Nephron (organoid): ENCODE measurements at regions not wholly inside any gene's neighbourhood (a gene's known extent, or its start where the extent isn't known, plus 50 kb on each side); places are given as distances from the start of the nearest gene placed in this dataset.

Experiments
- H3K27ac Mint-ChIP-seq, 3 experiments: 2 replicates each; pipeline ENCODE4 v1.8.0; 2020; ENCODE audit warnings: mixed read lengths in 3 of 3, mild to moderate bottlenecking in 2 of 3, moderate library complexity in 1 of 3
- H3K27me3 Mint-ChIP-seq: 2 replicates; pipeline ENCODE4 v1.8.0; 2021; ENCODE audit warnings: low read depth, mild to moderate bottlenecking, moderate library complexity, mixed read lengths
- H3K36me3 Mint-ChIP-seq: 2 replicates; pipeline ENCODE4 v1.8.0; 2020; ENCODE audit warnings: low read depth, mixed read lengths
- H3K4me1 Mint-ChIP-seq: 2 replicates; pipeline ENCODE4 v1.8.0; 2020; ENCODE audit warnings: mixed read lengths
- H3K4me3 Mint-ChIP-seq, 3 experiments: 2 replicates each; pipeline ENCODE4 v1.8.0; 2020; ENCODE audit warnings: mild to moderate bottlenecking in 3 of 3, mixed read lengths in 3 of 3, moderate library complexity in 2 of 3
- H3K9me3 Mint-ChIP-seq: 2 replicates; pipeline ENCODE4 v1.8.0; 2020; ENCODE audit warnings: mixed read lengths
- CTCF ChIP-seq, 3 experiments: fragments of 200-600 bp; sonication (generic); IDR thresholded peaks; one replicate each; pipeline ENCODE4 v1.5.0; 2021; ENCODE audit warnings: antibody characterized with exemption in 3 of 3; ENCODE audit not compliant: unreplicated experiment in 3 of 3

GRCh38 chr10:10871352-10871751 is 146.3 kb upstream of the CELF2 start:
- Mint-ChIP-seq H3K36me3 (no peaks in the 10 kb centered on the region), H3K27ac (peak overlapping the region; percentile 32 to 81 (median 64)), H3K9me3 (peaks cover 2% of the 10 kb centered on the region), H3K27me3 (peaks cover 25% of the 10 kb centered on the region), H3K4me3 (no peak overlapping the region), H3K4me1 (peaks cover 37% of the 10 kb centered on the region)
- TF ChIP-seq CTCF (IDR thresholded peaks at IDR 0.05; ENCODE audit: unreplicated experiment in 3 of 3) = no peak

- H3K4me1 Mint-ChIP-seq = peaks cover 37% of the 10 kb centered on the region
- H3K36me3 Mint-ChIP-seq = no peaks in the 10 kb centered on the region
- peak overlapping the region; percentile 12 to 62 (median 37) for H3K27ac Mint-ChIP-seq
- peak overlapping the region in 1 of 3 experiments; percentile 4 for H3K4me3 Mint-ChIP-seq
- H3K9me3 Mint-ChIP-seq = peaks cover 2% of the 10 kb centered on the region
- TF ChIP-seq CTCF (IDR thresholded peaks at IDR 0.05; ENCODE audit: unreplicated experiment in 3 of 3) = no peak
- H3K27me3 Mint-ChIP-seq = peaks cover 25% of the 10 kb centered on the region
Observed at GRCh38 chr10:10872035-10872673, 145.5 kb upstream of the CELF2 start.

- Mint-ChIP-seq H3K4me3 (no peak overlapping the region), H3K27ac (no peak overlapping the region), H3K9me3 (peaks cover 2% of the 10 kb centered on the region), H3K4me1 (peaks cover 37% of the 10 kb centered on the region), H3K36me3 (no peaks in the 10 kb centered on the region), H3K27me3 (peaks cover 29% of the 10 kb centered on the region)
- TF ChIP-seq CTCF (IDR thresholded peaks at IDR 0.05; ENCODE audit: unreplicated experiment in 3 of 3) = no peak
Observed at GRCh38 chr10:10872764-10873163, 144.9 kb upstream of the CELF2 start.

DNA sequence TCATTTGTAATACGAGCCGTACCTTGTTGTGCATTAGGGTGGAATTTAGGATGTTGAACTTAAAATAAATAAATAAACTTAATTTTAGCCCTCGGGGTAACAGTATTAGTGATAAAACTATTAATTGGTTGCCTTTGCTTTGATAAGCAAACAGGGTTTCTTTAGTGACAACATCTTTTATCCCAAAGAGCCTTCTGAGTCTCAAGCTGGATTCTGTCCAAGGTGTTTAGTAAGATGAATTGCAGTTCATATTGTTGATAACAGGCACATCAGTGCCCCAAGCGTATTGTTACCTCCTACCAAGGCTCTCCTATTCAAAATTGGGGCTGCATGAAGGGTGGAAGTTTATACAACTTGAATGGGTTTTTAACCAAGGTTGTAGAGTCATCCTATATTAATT is 144.4 kb upstream of the CELF2 start:
- Mint-ChIP-seq H3K9me3 (no peaks in the 10 kb centered on the region), H3K4me3 (no peak overlapping the region), H3K27ac (no peak overlapping the region), H3K36me3 (no peaks in the 10 kb centered on the region), H3K4me1 (peaks cover 37% of the 10 kb centered on the region), H3K27me3 (peaks cover 30% of the 10 kb centered on the region)
- no peak for TF ChIP-seq CTCF (IDR thresholded peaks at IDR 0.05; ENCODE audit: unreplicated experiment in 3 of 3)

- no peaks in the 10 kb centered on the region for H3K9me3 Mint-ChIP-seq
- no peak overlapping the region for H3K4me3 Mint-ChIP-seq
- H3K27ac Mint-ChIP-seq = no peak overlapping the region
- peaks cover 37% of the 10 kb centered on the region for H3K4me1 Mint-ChIP-seq
- peaks cover 30% of the 10 kb centered on the region for H3K27me3 Mint-ChIP-seq
- TF ChIP-seq CTCF (IDR thresholded peaks at IDR 0.05; ENCODE audit: unreplicated experiment in 3 of 3) = no peak
- H3K36me3 Mint-ChIP-seq = no peaks in the 10 kb centered on the region
Observed at GRCh38 chr10:10873915-10874314, 143.8 kb upstream of the CELF2 start.

- H3K9me3 Mint-ChIP-seq = peaks cover 11% of the 10 kb centered on the region
- no peaks in the 10 kb centered on the region for H3K36me3 Mint-ChIP-seq
- H3K4me3 Mint-ChIP-seq = no peak overlapping the region
- TF ChIP-seq CTCF (IDR thresholded peaks at IDR 0.05; ENCODE audit: unreplicated experiment in 3 of 3) = no peak
- peak overlapping the region in 1 of 3 experiments; percentile 40 for H3K27ac Mint-ChIP-seq
- H3K27me3 Mint-ChIP-seq = peaks cover 17% of the 10 kb centered on the region
- H3K4me1 Mint-ChIP-seq = peaks cover 11% of the 10 kb centered on the region
Observed at GRCh38 chr10:10878963-10879362, 138.7 kb upstream of the CELF2 start.
